Panc1 (cell line): ENCODE measurements at regions not wholly inside any gene's neighbourhood (a gene's known extent, or its start where the extent isn't known, plus 50 kb on each side); places are given as distances from the start of the nearest gene placed in this dataset.
"Not testable (repeated sequence)": the region's sequence is repeated elsewhere in the genome, so short reads cannot be mapped to it uniquely, and the experiment has no call there.

Source experiments
- ATAC-seq: fragments of 200-7000 bp; cut with Tn5 transposase; 2 replicates; pipeline ENCODE4 v1.9.1; 2020; ENCODE audit warnings: mild to moderate bottlenecking, moderate library complexity
- BruUV-seq: library from RNA; stranded (reverse); fragments of 400-500 nt; replicated peaks from 2 replicates; lab custom pipeline; 2021; lab: Mats Ljungman, UMichigan
- CTCF ChIA-PET: fragments of 300-600 bp; sonication (Branson Sonifier 250); formaldehyde crosslinking; loops from one replicate; lab custom pipeline; 2022; ENCODE audit warnings: antibody characterized with exemption; lab: Charles Lee
- POLR2A ChIA-PET: fragments of 300-600 bp; sonication (Branson Sonifier 250); formaldehyde crosslinking; loops from one replicate; lab custom pipeline; 2022; ENCODE audit warnings: antibody characterized with exemption; lab: Charles Lee
- DNase-seq: peaks from one replicate; pipeline ENCODE4 v3.0.0-alpha.2; 2010; ENCODE audit warnings: low read depth, low spot score
- H3K27ac ChIP-seq: 2 replicates; pipeline ENCODE4 v1.5.1; 2011; ENCODE audit warnings: mild to moderate bottlenecking, low read length, inconsistent platforms
- H3K27me3 ChIP-seq: fragments of 200-500 bp; sonication (Bioruptor generic); 2 replicates; pipeline ENCODE4 v1.6.0; 2014; ENCODE audit warnings: low read length, inconsistent platforms; ENCODE audit not compliant: control insufficient read depth, insufficient read depth
- H3K36me3 ChIP-seq: fragments of 200-500 bp; sonication (Bioruptor generic); 2 replicates; pipeline ENCODE4 v1.5.1; 2014; ENCODE audit warnings: inconsistent platforms, mild to moderate bottlenecking, low read length, moderate library complexity; ENCODE audit not compliant: control insufficient read depth, insufficient read depth
- H3K4me1 ChIP-seq: 2 replicates; pipeline ENCODE4 v1.5.1; 2011; ENCODE audit warnings: inconsistent platforms, mild to moderate bottlenecking, low read length, moderate library complexity; ENCODE audit not compliant: control insufficient read depth, insufficient read depth
- H3K4me3 ChIP-seq, 2 experiments: 2 replicates each; pipeline ENCODE4 v1.5.1; 2011 to 2012; ENCODE audit warnings: low read depth in 2 of 2, low read length in 2 of 2, mild to moderate bottlenecking in 2 of 2, inconsistent platforms in 1 of 2, moderate library complexity in 1 of 2
- H3K9me3 ChIP-seq: fragments of 200-500 bp; sonication (Bioruptor generic); 2 replicates; pipeline ENCODE4 v1.5.1; 2014; ENCODE audit warnings: low read depth, mild to moderate bottlenecking, inconsistent platforms, low read length, moderate library complexity; ENCODE audit not compliant: control insufficient read depth, insufficient read depth
- CTCF ChIP-seq: fragments of 450-650 bp; IDR thresholded peaks from 2 replicates; pipeline ENCODE4 v1.5.1; 2017; ENCODE audit warnings: mild to moderate bottlenecking
- POLR2AphosphoS5 ChIP-seq: IDR thresholded peaks from 2 replicates; pipeline ENCODE4 v1.6.1; 2012; ENCODE audit warnings: mild to moderate bottlenecking, low read depth, low read length, moderate library complexity
- REST ChIP-seq, 2 experiments: IDR thresholded peaks; 2 replicates each; pipeline ENCODE4 v1.6.1; 2011 to 2012; ENCODE audit warnings: low read depth in 2 of 2, control low read depth in 1 of 2, low read length in 1 of 2, mild to moderate bottlenecking in 1 of 2, moderate library complexity in 1 of 2; ENCODE audit not compliant: insufficient read depth in 1 of 2
- SIN3A ChIP-seq: IDR thresholded peaks from 2 replicates; pipeline ENCODE4 v1.6.1; 2012; ENCODE audit warnings: low read depth, mild to moderate bottlenecking, low read length, moderate library complexity, borderline replicate concordance; ENCODE audit not compliant: insufficient read depth
- TCF7L2 ChIP-seq: IDR thresholded peaks from 2 replicates; pipeline ENCODE4 v1.6.1; 2011; ENCODE audit warnings: mild to moderate bottlenecking, low read depth, low read length, inconsistent platforms
- in situ Hi-C: cut with HindIII; loops from 2 replicates; pipeline ENCODE4 v1.10.0; 2016; ENCODE audit warnings: low sequenced_read_pairs, low pct_unique_long_range_greater_than_20kb
- intact Hi-C: fragments of 100-400 bp; cut with micrococcal nuclease; formaldehyde crosslinking; loops from one replicate; pipeline ENCODE4 v1.10.0; 2022; ENCODE audit not compliant: unreplicated experiment

- ATAC-seq: no peak
- Histone ChIP-seq H3K4me1 (no peaks in the 10 kb centered on the region), H3K9me3 (no peaks in the 10 kb centered on the region), H3K27me3 (peaks cover 25% of the 10 kb centered on the region), H3K4me3 (no peak overlapping the region), H3K27ac (no peak overlapping the region), H3K36me3 (no peaks in the 10 kb centered on the region)
- no peak for TF ChIP-seq CTCF
- no peak for TF ChIP-seq POLR2AphosphoS5
- TF ChIP-seq SIN3A: no peak
- TF ChIP-seq REST (IDR thresholded peaks at IDR 0.05; ENCODE audit: insufficient read depth in 1 of 2, low read depth in 2 of 2, low read length in 1 of 2): no peak
- no peak for TF ChIP-seq TCF7L2
- BruUV-seq: no TSS peak
- no peak for DNase-seq
- ChIA-PET POLR2A (no interaction called here), CTCF (no interaction called here)
- intact Hi-C loops: no loop called here
- in situ Hi-C loops: no loop called here
These were observed 104.6 kb downstream of the MTX3 start for GRCh38 chr5:79886456-79886855.

GRCh38 chr5:79879880-79880279 lies 111.2 kb downstream of the MTX3 start:
- peaks cover 12% of the 10 kb centered on the region for H3K27me3 ChIP-seq
- DNase-seq, ATAC-seq, POLR2A ChIA-PET, H3K36me3 ChIP-seq, in situ Hi-C loops, H3K4me3 ChIP-seq, BruUV-seq, H3K9me3 ChIP-seq, intact Hi-C loops, H3K27ac ChIP-seq, H3K4me1 ChIP-seq, CTCF ChIA-PET: not testable (repeated sequence)

- no peaks in the 10 kb centered on the region for H3K36me3 ChIP-seq
- ChIA-PET POLR2A (no interaction called here), CTCF (interaction anchor here (0.6 to 0.8 kb wide), 2 partner anchors 205 to 213 kb away, joined by 3 read pairs; no protein-coding TSS in a partner anchor)
- intact Hi-C loops: no loop called here
- no peak for DNase-seq
- H3K4me3 ChIP-seq: no peak overlapping the region
- in situ Hi-C loops: no loop called here
- no TSS peak for BruUV-seq
- H3K4me1 ChIP-seq: no peaks in the 10 kb centered on the region
- peaks cover 8% of the 10 kb centered on the region for H3K27me3 ChIP-seq
- H3K9me3 ChIP-seq: no peaks in the 10 kb centered on the region
- H3K27ac ChIP-seq: no peak overlapping the region
- no peak for TF ChIP-seq REST (IDR thresholded peaks at IDR 0.05; ENCODE audit: insufficient read depth in 1 of 2, low read depth in 2 of 2, low read length in 1 of 2)
- peak; percentile 55 for TF ChIP-seq CTCF
- ATAC-seq: no peak
These were observed 112.2 kb downstream of the MTX3 start for GRCh38 chr5:79878721-79879336.
